HUES64 (cell line): ENCODE measurements at regions not wholly inside any gene's neighbourhood (a gene's known extent, or its start where the extent isn't known, plus 50 kb on each side); places are given as distances from the start of the nearest gene placed in this dataset.
A peak's percentile ranks its signal among the peaks of the same experiment; 100 is the strongest.

Source experiments
- H3K27ac ChIP-seq: 2 replicates; pipeline ENCODE4 v1.7.0; 2013; ENCODE audit warnings: low read depth, low read length, inconsistent platforms
- H3K27me3 ChIP-seq: 2 replicates; pipeline ENCODE4 v1.6.1; 2013; ENCODE audit warnings: mild to moderate bottlenecking, low read length; ENCODE audit not compliant: insufficient read depth
- H3K36me3 ChIP-seq: 2 replicates; pipeline ENCODE4 v1.6.1; 2013; ENCODE audit warnings: mild to moderate bottlenecking, low read length; ENCODE audit not compliant: insufficient read depth
- H3K4me1 ChIP-seq: 2 replicates; pipeline ENCODE4 v1.6.1; 2013; ENCODE audit warnings: mild to moderate bottlenecking, low read length, moderate library complexity; ENCODE audit not compliant: insufficient read depth
- H3K4me3 ChIP-seq: 2 replicates; pipeline ENCODE4 v1.5.1; 2013; ENCODE audit warnings: mild to moderate bottlenecking, low read length, moderate library complexity
- H3K9ac ChIP-seq: 2 replicates; pipeline ENCODE4 v1.6.1; 2013; ENCODE audit warnings: mild to moderate bottlenecking, low read depth, low read length
- H3K9me3 ChIP-seq: 2 replicates; pipeline ENCODE4 v1.6.1; 2013; ENCODE audit warnings: low read depth, low read length; ENCODE audit not compliant: insufficient read depth
- WGBS: fragments of 150-250, 120-280 bp; methylation state at CpG from one replicate; pipeline ENCODE4 v1.1.7; 2013; ENCODE audit warnings: missing lambda C conversion rate; 5-methylcytosine and 5-hydroxymethylcytosine counted together

- no peak overlapping the region for H3K4me3 ChIP-seq
Observed at GRCh38 chr13:38210928-38211596, 138.6 kb upstream of the UFM1 start.

GRCh38 chr13:38204556-38204955 lies 145.1 kb upstream of the UFM1 start:
- Histone ChIP-seq H3K4me1 (no peaks in the 10 kb centered on the region), H3K36me3 (no peaks in the 10 kb centered on the region), H3K27me3 (no peaks in the 10 kb centered on the region), H3K9ac (no peak overlapping the region), H3K27ac (no peak overlapping the region), H3K9me3 (no peaks in the 10 kb centered on the region), H3K4me3 (no peak overlapping the region)

More at GRCh38 chr13:38210928-38211596, 138.6 kb upstream of the UFM1 start:
- Histone ChIP-seq H3K9me3 (peaks cover 9% of the 10 kb centered on the region; the same call in 1 of the 2 replicates), H3K27ac (peak overlapping the region; percentile 73; the same call in 1 of the 2 replicates), H3K27me3 (no peaks in the 10 kb centered on the region), H3K36me3 (no peaks in the 10 kb centered on the region), H3K9ac (no peak overlapping the region), H3K4me1 (peaks cover 10% of the 10 kb centered on the region)
- 36% methylated on average over 3 of the region's 3 CpGs for WGBS

GRCh38 chr13:38202740-38203139 lies 146.9 kb upstream of the UFM1 start:
- no peak overlapping the region for H3K9ac ChIP-seq
- H3K36me3 ChIP-seq: no peaks in the 10 kb centered on the region
- no peaks in the 10 kb centered on the region for H3K27me3 ChIP-seq
- H3K9me3 ChIP-seq: no peaks in the 10 kb centered on the region
- no peaks in the 10 kb centered on the region for H3K4me1 ChIP-seq
- no peak overlapping the region for H3K27ac ChIP-seq
- WGBS: 98% methylated on average over 4 of the region's 4 CpGs
- no peak overlapping the region for H3K4me3 ChIP-seq

- H3K36me3 ChIP-seq: no peaks in the 10 kb centered on the region
- H3K27me3 ChIP-seq: no peaks in the 10 kb centered on the region
- H3K27ac ChIP-seq: no peak overlapping the region
- no peak overlapping the region for H3K9ac ChIP-seq
- 93% methylated on average over 3 of the region's 3 CpGs for WGBS
- H3K4me3 ChIP-seq: no peak overlapping the region
- no peaks in the 10 kb centered on the region for H3K9me3 ChIP-seq
- H3K4me1 ChIP-seq: peaks cover 5% of the 10 kb centered on the region; the same call in 1 of the 2 replicates
Observed at GRCh38 chr13:38191016-38191415, 158.6 kb upstream of the UFM1 start.

- Histone ChIP-seq H3K9me3 (no peaks in the 10 kb centered on the region), H3K36me3 (no peaks in the 10 kb centered on the region), H3K27ac (no peak overlapping the region), H3K4me1 (no peaks in the 10 kb centered on the region), H3K4me3 (no peak overlapping the region), H3K27me3 (no peaks in the 10 kb centered on the region), H3K9ac (no peak overlapping the region)
- 84% methylated on average over 1 of the region's 1 CpG for WGBS
Observed at GRCh38 chr13:38180670-38181069, 169.0 kb upstream of the UFM1 start.

- WGBS: 92% methylated on average over 1 of the region's 1 CpG
- H3K9me3 ChIP-seq: no peaks in the 10 kb centered on the region
- no peaks in the 10 kb centered on the region for H3K4me1 ChIP-seq
- H3K36me3 ChIP-seq: no peaks in the 10 kb centered on the region
- H3K27me3 ChIP-seq: no peaks in the 10 kb centered on the region
- no peak overlapping the region for H3K4me3 ChIP-seq
- H3K9ac ChIP-seq: no peak overlapping the region
- no peak overlapping the region for H3K27ac ChIP-seq
Observed at GRCh38 chr13:38180126-38180525, 169.5 kb upstream of the UFM1 start.

- Histone ChIP-seq H3K9me3 (no peaks in the 10 kb centered on the region), H3K27ac (no peak overlapping the region), H3K4me1 (no peaks in the 10 kb centered on the region), H3K4me3 (no peak overlapping the region), H3K9ac (no peak overlapping the region), H3K27me3 (no peaks in the 10 kb centered on the region), H3K36me3 (no peaks in the 10 kb centered on the region)
Observed at GRCh38 chr13:38176664-38177063, 173.0 kb upstream of the UFM1 start.

GRCh38 chr13:38173403-38173802 lies 176.2 kb upstream of the UFM1 start:
- H3K9ac ChIP-seq: no peak overlapping the region
- no peak overlapping the region for H3K4me3 ChIP-seq
- no peak overlapping the region for H3K27ac ChIP-seq
- no peaks in the 10 kb centered on the region for H3K9me3 ChIP-seq
- no peaks in the 10 kb centered on the region for H3K27me3 ChIP-seq
- 92% methylated on average over 1 of the region's 1 CpG for WGBS
- no peaks in the 10 kb centered on the region for H3K36me3 ChIP-seq
- H3K4me1 ChIP-seq: no peaks in the 10 kb centered on the region

- WGBS: 100% methylated on average over 1 of the region's 1 CpG
- H3K4me1 ChIP-seq: no peaks in the 10 kb centered on the region
- no peaks in the 10 kb centered on the region for H3K9me3 ChIP-seq
- H3K9ac ChIP-seq: no peak overlapping the region
- no peaks in the 10 kb centered on the region for H3K27me3 ChIP-seq
- no peak overlapping the region for H3K27ac ChIP-seq
- H3K36me3 ChIP-seq: no peaks in the 10 kb centered on the region
- no peak overlapping the region for H3K4me3 ChIP-seq
Observed at GRCh38 chr13:38167164-38167822, 182.4 kb upstream of the UFM1 start.

GRCh38 chr13:38166116-38166515 lies 183.5 kb upstream of the UFM1 start:
- Histone ChIP-seq H3K9me3 (no peaks in the 10 kb centered on the region), H3K9ac (no peak overlapping the region), H3K27ac (no peak overlapping the region), H3K27me3 (no peaks in the 10 kb centered on the region), H3K4me1 (no peaks in the 10 kb centered on the region), H3K4me3 (no peak overlapping the region), H3K36me3 (no peaks in the 10 kb centered on the region)
- WGBS: 100% methylated on average over 1 of the region's 2 CpGs

- Histone ChIP-seq H3K36me3 (no peaks in the 10 kb centered on the region), H3K4me3 (no peak overlapping the region), H3K9me3 (no peaks in the 10 kb centered on the region), H3K27me3 (no peaks in the 10 kb centered on the region), H3K27ac (no peak overlapping the region), H3K9ac (no peak overlapping the region), H3K4me1 (no peaks in the 10 kb centered on the region)
- 92% methylated on average over 3 of the region's 3 CpGs for WGBS
Observed at GRCh38 chr13:38160131-38160530, 189.5 kb upstream of the UFM1 start.
